SK-N-SH treated with all-trans-retinoic acid at 6 μM for 48 hours (cell line): ENCODE measurements at regions not wholly inside any gene's neighbourhood (a gene's known extent, or its start where the extent isn't known, plus 50 kb on each side); places are given as distances from the start of the nearest gene placed in this dataset.

Experiments used
- ATAC-seq: fragments of 200-7000 bp; cut with Tn5 transposase; 3 replicates; pipeline ENCODE4 v1.9.1; 2020; ENCODE audit warnings: mild to moderate bottlenecking, moderate library complexity
- BACH2 ChIP-seq: fragments of 250-450 bp; sonication (Bioruptor Pico); IDR thresholded peaks from 2 replicates; pipeline ENCODE4 v1.9.0; 2021; ENCODE audit warnings: mild to moderate bottlenecking, borderline replicate concordance
- ESRRG ChIP-seq: fragments of 250-450 bp; sonication (Bioruptor Pico); IDR thresholded peaks from 2 replicates; pipeline ENCODE4 v1.6.1; 2021; ENCODE audit warnings: mild to moderate bottlenecking
- ISL1 ChIP-seq: fragments of 250-450 bp; sonication (Bioruptor Pico); IDR thresholded peaks from 2 replicates; pipeline ENCODE4 v2.1.2; 2022; ENCODE audit warnings: mild to moderate bottlenecking, moderate library complexity
- OSR1 ChIP-seq: fragments of 250-450 bp; sonication (Bioruptor Pico); IDR thresholded peaks from 2 replicates; pipeline ENCODE4 v1.8.0; 2022; ENCODE audit warnings: moderate library complexity, mild to moderate bottlenecking, inconsistent platforms
- RARB ChIP-seq: fragments of 250-450 bp; sonication (Bioruptor Pico); IDR thresholded peaks from 2 replicates; pipeline ENCODE4 v1.8.0; 2021; ENCODE audit warnings: mild to moderate bottlenecking, moderate library complexity
- TCF4 ChIP-seq: fragments of 250-450 bp; sonication (Bioruptor Pico); IDR thresholded peaks from 2 replicates; pipeline ENCODE4 v1.8.0; 2021; ENCODE audit warnings: mild to moderate bottlenecking, moderate library complexity, borderline replicate concordance
- TOX ChIP-seq: fragments of 250-450 bp; sonication (Bioruptor Pico); IDR thresholded peaks from 2 replicates; pipeline ENCODE4 v1.8.0; 2021; ENCODE audit warnings: mild to moderate bottlenecking, moderate library complexity, borderline replicate concordance
- ZC3H10 ChIP-seq: fragments of 250-450 bp; sonication (Bioruptor Pico); IDR thresholded peaks from 2 replicates; pipeline ENCODE4 v1.5.1; 2021; ENCODE audit warnings: mild to moderate bottlenecking, moderate library complexity
- ZFP3 ChIP-seq: fragments of 250-450 bp; sonication (Bioruptor Pico); IDR thresholded peaks from 2 replicates; pipeline ENCODE4 v1.5.0; 2020; ENCODE audit warnings: mild to moderate bottlenecking, moderate library complexity
- ZFP30 ChIP-seq: fragments of 450-650 bp; formaldehyde crosslinking; IDR thresholded peaks from 2 replicates; pipeline ENCODE4 v1.5.0; 2022; ENCODE audit warnings: mild to moderate bottlenecking, moderate library complexity
- ZNF565 ChIP-seq: fragments of 450-650 bp; formaldehyde crosslinking; conservative IDR thresholded peaks from 2 replicates; pipeline ENCODE4 v1.5.0; 2020; ENCODE audit warnings: low read depth, mild to moderate bottlenecking, moderate library complexity
- ZNF70 ChIP-seq: fragments of 450-650 bp; formaldehyde crosslinking; IDR thresholded peaks from 2 replicates; pipeline ENCODE4 v1.5.0; 2020; ENCODE audit warnings: mild to moderate bottlenecking, moderate library complexity
- ZNF8 ChIP-seq: fragments of 450-650 bp; formaldehyde crosslinking; IDR thresholded peaks from 2 replicates; pipeline ENCODE4 v1.5.0; 2020; ENCODE audit warnings: mild to moderate bottlenecking, moderate library complexity
- TF ChIP-seq, protein P1 (sequence below): fragments of 250-450 bp; sonication (Bioruptor Pico); IDR thresholded peaks from 2 replicates; pipeline ENCODE4 v1.8.0; 2020; ENCODE audit warnings: mild to moderate bottlenecking, moderate library complexity, borderline replicate concordance
- TF ChIP-seq, protein P2 (sequence below): fragments of 250-450 bp; sonication (Bioruptor Pico); IDR thresholded peaks from 2 replicates; pipeline ENCODE4 v1.5.1; 2020; ENCODE audit warnings: low read depth, mild to moderate bottlenecking, moderate library complexity
- TF ChIP-seq, protein P3 (sequence below): fragments of 250-450 bp; sonication (Bioruptor Pico); IDR thresholded peaks from 2 replicates; pipeline ENCODE4 v1.5.1; 2021; ENCODE audit warnings: mild to moderate bottlenecking, moderate library complexity
- TF ChIP-seq, protein P4 (sequence below): fragments of 250-450 bp; sonication (Bioruptor Pico); IDR thresholded peaks from 2 replicates; pipeline ENCODE4 v1.5.0; 2020; ENCODE audit warnings: mild to moderate bottlenecking, moderate library complexity

DNA sequence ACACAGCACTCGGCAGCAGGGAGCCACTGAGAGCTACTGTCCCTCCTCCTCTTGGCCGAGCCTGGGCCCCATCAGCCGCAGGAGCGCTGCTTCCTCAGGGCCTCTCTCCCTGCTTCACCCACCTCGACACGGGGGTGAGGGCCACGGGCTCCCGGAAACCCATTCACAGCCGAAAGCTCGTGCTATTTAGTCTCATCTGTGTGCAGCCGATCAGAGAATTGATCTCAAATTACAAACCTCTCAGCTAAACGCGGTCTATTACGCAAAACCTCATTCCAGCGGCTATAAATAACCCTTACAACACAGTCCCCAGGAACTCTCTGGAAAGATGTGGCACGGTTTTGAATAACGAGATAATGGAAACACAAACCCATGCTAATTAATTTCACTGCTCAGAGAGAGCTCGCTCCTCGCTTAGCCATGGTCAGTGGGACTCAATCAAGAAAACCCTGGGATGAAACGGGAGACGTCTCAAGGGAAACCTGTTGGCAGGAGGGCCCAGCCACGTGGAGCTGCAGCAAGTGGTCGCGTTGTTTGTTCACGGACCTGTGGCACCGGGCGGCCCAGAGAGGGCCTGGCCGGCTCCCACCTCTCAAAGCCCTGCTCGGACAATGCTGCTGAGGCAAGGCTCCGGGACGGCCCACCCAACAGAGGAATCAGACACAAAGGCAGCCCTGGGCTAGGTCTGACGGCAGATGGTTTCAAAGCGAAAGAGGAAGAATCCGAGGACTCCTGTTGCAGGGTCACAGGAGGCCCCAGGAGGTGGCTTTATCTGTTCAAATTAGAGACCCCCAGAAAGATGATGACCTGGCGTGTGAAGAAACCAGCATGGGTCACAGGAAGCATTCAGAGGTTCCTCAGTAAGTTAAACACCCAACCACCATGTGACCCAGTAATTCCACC is 210.5 kb downstream of the CTTN start:
- no peak for TF ChIP-seq ZNF565 (CRISPR knock-in tag)
- ATAC-seq = no peak

DNA sequence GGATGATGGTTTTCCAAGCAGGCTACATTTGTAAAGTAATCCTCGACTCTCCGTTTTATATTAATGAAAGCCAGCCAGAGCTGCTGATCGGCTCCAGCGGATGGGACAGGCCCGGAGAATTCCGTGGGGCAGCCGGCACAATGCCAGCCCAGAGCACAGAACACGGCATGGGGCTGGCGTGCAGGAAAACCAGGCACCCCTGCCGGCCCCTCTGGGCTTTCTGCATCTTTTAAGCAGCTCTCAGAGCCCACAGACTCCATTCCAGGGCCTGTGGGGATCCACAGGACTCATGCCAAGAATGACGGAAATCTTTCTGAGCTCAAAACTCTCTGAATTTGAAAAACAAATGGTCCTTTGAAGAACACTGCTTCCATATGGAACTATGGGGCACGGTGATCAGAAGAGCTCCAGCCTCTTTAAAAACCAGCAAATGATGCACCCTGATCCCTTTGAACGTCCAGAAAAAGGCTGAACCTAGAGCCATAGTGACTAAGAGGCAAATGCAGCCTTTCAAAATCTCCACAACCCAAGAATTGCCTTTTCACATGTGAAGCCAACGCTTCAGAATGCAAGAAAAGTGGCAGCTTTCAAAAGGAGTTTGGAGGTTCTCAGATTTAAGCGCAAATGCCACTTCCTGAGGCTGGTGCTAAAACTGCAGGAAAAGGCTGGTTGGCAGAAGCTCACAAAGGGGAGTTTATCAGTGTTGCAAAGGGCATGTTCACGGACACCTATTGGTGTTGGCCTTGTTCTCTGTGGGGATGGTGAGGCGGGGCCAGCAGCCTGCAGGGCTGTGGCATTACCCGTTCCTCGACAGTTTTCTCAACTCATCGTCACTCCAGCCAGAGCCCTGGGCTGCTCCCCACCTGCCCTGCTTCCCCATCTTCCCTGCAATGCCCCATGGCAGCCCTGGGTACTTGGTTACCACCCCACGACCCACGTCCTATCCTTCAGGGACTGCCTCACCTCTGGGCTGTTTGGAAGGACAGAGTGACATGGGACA is 212.5 kb downstream of the CTTN start:
- TF ChIP-seq, protein P1, sequence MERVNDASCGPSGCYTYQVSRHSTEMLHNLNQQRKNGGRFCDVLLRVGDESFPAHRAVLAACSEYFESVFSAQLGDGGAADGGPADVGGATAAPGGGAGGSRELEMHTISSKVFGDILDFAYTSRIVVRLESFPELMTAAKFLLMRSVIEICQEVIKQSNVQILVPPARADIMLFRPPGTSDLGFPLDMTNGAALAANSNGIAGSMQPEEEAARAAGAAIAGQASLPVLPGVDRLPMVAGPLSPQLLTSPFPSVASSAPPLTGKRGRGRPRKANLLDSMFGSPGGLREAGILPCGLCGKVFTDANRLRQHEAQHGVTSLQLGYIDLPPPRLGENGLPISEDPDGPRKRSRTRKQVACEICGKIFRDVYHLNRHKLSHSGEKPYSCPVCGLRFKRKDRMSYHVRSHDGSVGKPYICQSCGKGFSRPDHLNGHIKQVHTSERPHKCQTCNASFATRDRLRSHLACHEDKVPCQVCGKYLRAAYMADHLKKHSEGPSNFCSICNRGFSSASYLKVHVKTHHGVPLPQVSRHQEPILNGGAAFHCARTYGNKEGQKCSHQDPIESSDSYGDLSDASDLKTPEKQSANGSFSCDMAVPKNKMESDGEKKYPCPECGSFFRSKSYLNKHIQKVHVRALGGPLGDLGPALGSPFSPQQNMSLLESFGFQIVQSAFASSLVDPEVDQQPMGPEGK (CRISPR knock-in tag) = no peak
- TF ChIP-seq ZFP3 (CRISPR knock-in tag) (no peak), ZC3H10 (no peak), TCF4 (CRISPR knock-in tag) (peak; percentile 34; the same call in 1 of the 2 replicates)
- TF ChIP-seq, protein P2, sequence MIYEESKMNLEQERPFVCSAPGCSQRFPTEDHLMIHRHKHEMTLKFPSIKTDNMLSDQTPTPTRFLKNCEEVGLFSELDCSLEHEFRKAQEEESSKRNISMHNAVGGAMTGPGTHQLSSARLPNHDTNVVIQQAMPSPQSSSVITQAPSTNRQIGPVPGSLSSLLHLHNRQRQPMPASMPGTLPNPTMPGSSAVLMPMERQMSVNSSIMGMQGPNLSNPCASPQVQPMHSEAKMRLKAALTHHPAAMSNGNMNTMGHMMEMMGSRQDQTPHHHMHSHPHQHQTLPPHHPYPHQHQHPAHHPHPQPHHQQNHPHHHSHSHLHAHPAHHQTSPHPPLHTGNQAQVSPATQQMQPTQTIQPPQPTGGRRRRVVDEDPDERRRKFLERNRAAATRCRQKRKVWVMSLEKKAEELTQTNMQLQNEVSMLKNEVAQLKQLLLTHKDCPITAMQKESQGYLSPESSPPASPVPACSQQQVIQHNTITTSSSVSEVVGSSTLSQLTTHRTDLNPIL (CRISPR knock-in tag) = no peak
- TF ChIP-seq, all 23 proteins: peak for 1
- ATAC-seq = no peak; the same call in 2 of the 3 replicates

DNA sequence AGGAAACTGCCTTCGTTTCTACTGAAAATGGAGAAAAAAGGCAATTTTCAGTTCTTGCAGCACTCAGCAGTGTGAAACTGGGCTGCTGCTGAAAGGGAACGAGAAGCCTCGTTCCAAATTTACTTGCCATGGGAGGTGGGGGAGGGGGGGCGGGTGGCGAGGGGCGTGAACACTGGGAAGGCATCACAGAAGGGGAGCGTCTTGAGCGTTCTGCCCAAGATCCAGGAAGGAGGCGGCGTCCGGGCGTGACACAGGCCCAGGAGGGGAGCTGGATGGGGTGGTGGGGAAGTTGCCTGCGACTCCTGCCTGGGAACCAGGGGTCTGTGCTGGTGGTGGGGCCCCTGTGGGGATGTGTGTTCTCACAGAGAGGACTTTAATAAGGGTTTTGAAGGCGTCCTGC is 213.5 kb downstream of the CTTN start:
- TF ChIP-seq, protein P2 (CRISPR knock-in tag) = no peak
- TF ChIP-seq BACH2 (CRISPR knock-in tag) (no peak), OSR1 (no peak), ZNF8 (CRISPR knock-in tag) (no peak), ZC3H10 (no peak), TCF4 (CRISPR knock-in tag) (no peak)
- ATAC-seq = no peak

DNA sequence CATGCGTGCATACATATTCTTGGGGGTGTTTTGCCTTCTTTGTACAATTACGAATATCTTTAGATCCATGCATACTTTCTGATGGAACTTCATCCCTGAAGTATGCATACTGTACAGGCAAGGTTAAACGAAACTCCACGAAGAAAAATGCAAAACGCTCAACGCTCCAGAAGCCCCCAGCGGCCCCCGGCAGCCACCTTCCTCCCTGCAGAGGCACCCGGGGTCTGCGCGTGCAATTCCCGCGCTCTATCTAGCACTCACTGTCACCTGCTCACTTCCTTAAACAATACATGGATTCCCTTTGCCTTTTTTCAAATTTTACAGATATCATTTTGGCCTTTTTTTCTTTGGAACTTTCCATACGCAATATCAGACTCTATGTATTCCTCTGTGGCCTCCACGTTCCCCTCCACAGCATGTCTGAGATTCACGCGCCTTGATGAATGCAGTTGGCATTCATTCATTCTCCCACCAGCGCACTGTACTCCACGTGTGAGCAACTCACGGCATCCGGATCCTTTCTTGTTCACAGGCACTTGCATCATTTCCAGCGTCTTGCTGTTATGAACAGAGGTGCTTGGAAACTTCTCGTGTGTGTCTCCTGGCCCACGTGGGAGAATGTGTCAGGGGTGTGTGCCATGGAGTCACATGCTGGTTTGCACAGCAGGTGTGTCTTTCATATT is 214.3 kb downstream of the CTTN start:
- TF ChIP-seq, protein P2 (CRISPR knock-in tag) = no peak
- no peak for TF ChIP-seq RARB (CRISPR knock-in tag)
- TF ChIP-seq, protein P3, sequence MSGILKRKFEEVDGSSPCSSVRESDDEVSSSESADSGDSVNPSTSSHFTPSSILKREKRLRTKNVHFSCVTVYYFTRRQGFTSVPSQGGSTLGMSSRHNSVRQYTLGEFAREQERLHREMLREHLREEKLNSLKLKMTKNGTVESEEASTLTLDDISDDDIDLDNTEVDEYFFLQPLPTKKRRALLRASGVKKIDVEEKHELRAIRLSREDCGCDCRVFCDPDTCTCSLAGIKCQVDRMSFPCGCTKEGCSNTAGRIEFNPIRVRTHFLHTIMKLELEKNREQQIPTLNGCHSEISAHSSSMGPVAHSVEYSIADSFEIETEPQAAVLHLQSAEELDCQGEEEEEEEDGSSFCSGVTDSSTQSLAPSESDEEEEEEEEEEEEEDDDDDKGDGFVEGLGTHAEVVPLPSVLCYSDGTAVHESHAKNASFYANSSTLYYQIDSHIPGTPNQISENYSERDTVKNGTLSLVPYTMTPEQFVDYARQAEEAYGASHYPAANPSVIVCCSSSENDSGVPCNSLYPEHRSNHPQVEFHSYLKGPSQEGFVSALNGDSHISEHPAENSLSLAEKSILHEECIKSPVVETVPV (CRISPR knock-in tag) = no peak
- TF ChIP-seq ZC3H10 = no peak
- TF ChIP-seq ZFP3 (CRISPR knock-in tag) = no peak
- no peak for TF ChIP-seq BACH2 (CRISPR knock-in tag)
- no peak for ATAC-seq

DNA sequence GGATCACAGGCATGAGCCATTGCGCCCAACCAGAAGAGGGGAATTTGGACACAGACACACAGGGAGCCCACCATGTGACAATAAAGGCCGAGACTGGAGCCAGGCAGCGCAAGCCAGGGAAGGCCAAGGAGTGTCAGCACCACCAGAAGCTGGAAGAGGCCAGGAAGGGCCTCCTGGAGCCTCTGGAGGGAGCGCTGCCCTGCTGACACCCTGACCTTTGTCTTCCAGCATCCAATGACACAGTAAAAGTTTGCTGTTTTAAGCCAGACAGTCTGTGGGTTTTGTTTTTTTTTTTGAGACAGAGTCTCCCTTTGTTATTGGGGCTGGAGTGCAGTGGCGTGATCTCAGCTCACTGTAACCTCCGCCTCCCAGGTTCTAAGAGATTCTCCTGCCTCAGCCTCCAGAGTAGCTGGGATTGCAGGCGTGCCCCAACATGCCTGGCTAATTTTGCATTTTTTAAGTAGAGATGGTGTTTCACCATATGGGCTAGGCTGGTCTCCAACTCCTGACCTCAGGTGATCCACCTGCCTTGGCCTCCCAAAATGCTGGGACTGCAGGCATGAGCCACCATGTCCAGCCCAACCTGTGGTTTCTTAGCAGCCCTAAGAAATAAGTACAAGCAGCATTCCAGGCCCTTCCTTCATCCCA is 215.8 kb downstream of the CTTN start:
- ATAC-seq = no peak
- no peak for TF ChIP-seq ZFP30 (CRISPR knock-in tag)
- TF ChIP-seq TCF4 (CRISPR knock-in tag) = no peak
- TF ChIP-seq ZNF70 (CRISPR knock-in tag) = no peak
- TF ChIP-seq ESRRG = no peak
- no peak for TF ChIP-seq ZNF565 (CRISPR knock-in tag)
- TF ChIP-seq, protein P2 (CRISPR knock-in tag) = no peak
- no peak for TF ChIP-seq ISL1 (CRISPR knock-in tag)
- TF ChIP-seq, protein P4, sequence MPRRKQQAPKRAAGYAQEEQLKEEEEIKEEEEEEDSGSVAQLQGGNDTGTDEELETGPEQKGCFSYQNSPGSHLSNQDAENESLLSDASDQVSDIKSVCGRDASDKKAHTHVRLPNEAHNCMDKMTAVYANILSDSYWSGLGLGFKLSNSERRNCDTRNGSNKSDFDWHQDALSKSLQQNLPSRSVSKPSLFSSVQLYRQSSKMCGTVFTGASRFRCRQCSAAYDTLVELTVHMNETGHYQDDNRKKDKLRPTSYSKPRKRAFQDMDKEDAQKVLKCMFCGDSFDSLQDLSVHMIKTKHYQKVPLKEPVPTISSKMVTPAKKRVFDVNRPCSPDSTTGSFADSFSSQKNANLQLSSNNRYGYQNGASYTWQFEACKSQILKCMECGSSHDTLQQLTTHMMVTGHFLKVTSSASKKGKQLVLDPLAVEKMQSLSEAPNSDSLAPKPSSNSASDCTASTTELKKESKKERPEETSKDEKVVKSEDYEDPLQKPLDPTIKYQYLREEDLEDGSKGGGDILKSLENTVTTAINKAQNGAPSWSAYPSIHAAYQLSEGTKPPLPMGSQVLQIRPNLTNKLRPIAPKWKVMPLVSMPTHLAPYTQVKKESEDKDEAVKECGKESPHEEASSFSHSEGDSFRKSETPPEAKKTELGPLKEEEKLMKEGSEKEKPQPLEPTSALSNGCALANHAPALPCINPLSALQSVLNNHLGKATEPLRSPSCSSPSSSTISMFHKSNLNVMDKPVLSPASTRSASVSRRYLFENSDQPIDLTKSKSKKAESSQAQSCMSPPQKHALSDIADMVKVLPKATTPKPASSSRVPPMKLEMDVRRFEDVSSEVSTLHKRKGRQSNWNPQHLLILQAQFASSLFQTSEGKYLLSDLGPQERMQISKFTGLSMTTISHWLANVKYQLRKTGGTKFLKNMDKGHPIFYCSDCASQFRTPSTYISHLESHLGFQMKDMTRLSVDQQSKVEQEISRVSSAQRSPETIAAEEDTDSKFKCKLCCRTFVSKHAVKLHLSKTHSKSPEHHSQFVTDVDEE (CRISPR knock-in tag) = no peak
- TF ChIP-seq TOX = no peak
